SU-DHL-6 (cell line): ENCODE measurements at regions not wholly inside any gene's neighbourhood (a gene's known extent, or its start where the extent isn't known, plus 50 kb on each side); places are given as distances from the start of the nearest gene placed in this dataset.

Source experiments
- H2AFZ ChIP-seq: fragments of 200-600 bp; sonication (generic); 2 replicates; pipeline ENCODE4 v1.6.1; 2014; ENCODE audit warnings: low read depth, mild to moderate bottlenecking, moderate library complexity, mixed read lengths, antibody characterized with exemption, low read length; ENCODE audit not compliant: severe bottlenecking
- H3F3A ChIP-seq: fragments of 200-600 bp; shearing (Covaris generic); 2 replicates; pipeline ENCODE4 v1.6.0; 2016; ENCODE audit warnings: antibody characterized with exemption, mild to moderate bottlenecking; ENCODE audit not compliant: insufficient read depth
- H3K27ac ChIP-seq: fragments of 200-600 bp; sonication (generic); 2 replicates; pipeline ENCODE4 v1.5.1; 2016; ENCODE audit warnings: low read depth, mild to moderate bottlenecking, low read length, moderate library complexity, mixed read lengths
- H3K27me3 ChIP-seq: fragments of 200-600 bp; sonication (generic), shearing (Covaris generic); 2 replicates; pipeline ENCODE4 v1.6.0; 2014; ENCODE audit warnings: mild to moderate bottlenecking, low read length
- H3K36me3 ChIP-seq: fragments of 200-600 bp; sonication (generic); 2 replicates; pipeline ENCODE4 v1.6.1; 2014; ENCODE audit warnings: mild to moderate bottlenecking, low read length, mixed read lengths
- H3K4me2 ChIP-seq: fragments of 300-600, 200-600 bp; shearing (Covaris generic), sonication (generic); 2 replicates; pipeline ENCODE4 v1.6.0; 2014; ENCODE audit warnings: low read length, low read depth, mild to moderate bottlenecking; ENCODE audit not compliant: poor library complexity, severe bottlenecking
- H3K4me3 ChIP-seq: fragments of 200-600 bp; sonication (generic); 2 replicates; pipeline ENCODE4 v1.5.1; 2014; ENCODE audit warnings: antibody characterized with exemption, low read length, mild to moderate bottlenecking, mixed read lengths; ENCODE audit not compliant: insufficient read depth, poor library complexity, severe bottlenecking
- H3K79me2 ChIP-seq: fragments of 200-600 bp; sonication (generic); 2 replicates; pipeline ENCODE4 v1.6.1; 2014; ENCODE audit warnings: mild to moderate bottlenecking, low read length, moderate library complexity; ENCODE audit not compliant: insufficient read depth
- H3K9ac ChIP-seq: fragments of 200-600 bp; sonication (generic); 2 replicates; pipeline ENCODE4 v1.7.0; 2014; ENCODE audit warnings: mild to moderate bottlenecking, low read length
- H3K9me2 ChIP-seq: fragments of 200-600 bp; sonication (generic); replicated peaks from 2 replicates; pipeline ENCODE4 v1.6.1; 2014; ENCODE audit warnings: low read length; ENCODE audit not compliant: insufficient read depth
- H3K9me3 ChIP-seq: fragments of 200-600 bp; sonication (generic); 2 replicates; pipeline ENCODE4 v1.6.1; 2014; ENCODE audit warnings: low read length, mixed read lengths; ENCODE audit not compliant: insufficient read depth
- H4K20me1 ChIP-seq: fragments of 200-600 bp; sonication (generic); 2 replicates; pipeline ENCODE4 v1.6.1; 2014; ENCODE audit warnings: low read depth, mild to moderate bottlenecking, antibody characterized with exemption, low read length, moderate library complexity, mixed read lengths
- EZH2phosphoT487 ChIP-seq: fragments of 200-600 bp; sonication (generic), shearing (Covaris generic); conservative IDR thresholded peaks from 2 replicates; pipeline ENCODE4 v1.6.1; 2018; ENCODE audit warnings: mild to moderate bottlenecking, antibody characterized with exemption, low read length, moderate library complexity, mixed read lengths
- TF ChIP-seq, protein P1 (sequence below): fragments of 200-600 bp; sonication (generic); IDR thresholded peaks from one replicate; pipeline ENCODE4 v1.5.1; 2017; ENCODE audit warnings: antibody characterized with exemption, mild to moderate bottlenecking, low read length, moderate library complexity; ENCODE audit not compliant: insufficient read depth, poor library complexity, severe bottlenecking

- H3K4me3 ChIP-seq = no peak overlapping the region
- no peaks in the 10 kb centered on the region for H4K20me1 ChIP-seq
- no peaks in the 10 kb centered on the region for H3K27me3 ChIP-seq
- no peaks in the 10 kb centered on the region for H3K79me2 ChIP-seq
- H3F3A ChIP-seq = no peaks in the 10 kb centered on the region
- H2AFZ ChIP-seq = no peak overlapping the region
- H3K9me2 ChIP-seq = no peaks in the 10 kb centered on the region
- no peaks in the 10 kb centered on the region for H3K9me3 ChIP-seq
- H3K4me2 ChIP-seq = no peak overlapping the region
- TF ChIP-seq, protein P1, sequence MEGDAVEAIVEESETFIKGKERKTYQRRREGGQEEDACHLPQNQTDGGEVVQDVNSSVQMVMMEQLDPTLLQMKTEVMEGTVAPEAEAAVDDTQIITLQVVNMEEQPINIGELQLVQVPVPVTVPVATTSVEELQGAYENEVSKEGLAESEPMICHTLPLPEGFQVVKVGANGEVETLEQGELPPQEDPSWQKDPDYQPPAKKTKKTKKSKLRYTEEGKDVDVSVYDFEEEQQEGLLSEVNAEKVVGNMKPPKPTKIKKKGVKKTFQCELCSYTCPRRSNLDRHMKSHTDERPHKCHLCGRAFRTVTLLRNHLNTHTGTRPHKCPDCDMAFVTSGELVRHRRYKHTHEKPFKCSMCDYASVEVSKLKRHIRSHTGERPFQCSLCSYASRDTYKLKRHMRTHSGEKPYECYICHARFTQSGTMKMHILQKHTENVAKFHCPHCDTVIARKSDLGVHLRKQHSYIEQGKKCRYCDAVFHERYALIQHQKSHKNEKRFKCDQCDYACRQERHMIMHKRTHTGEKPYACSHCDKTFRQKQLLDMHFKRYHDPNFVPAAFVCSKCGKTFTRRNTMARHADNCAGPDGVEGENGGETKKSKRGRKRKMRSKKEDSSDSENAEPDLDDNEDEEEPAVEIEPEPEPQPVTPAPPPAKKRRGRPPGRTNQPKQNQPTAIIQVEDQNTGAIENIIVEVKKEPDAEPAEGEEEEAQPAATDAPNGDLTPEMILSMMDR = no peak
- TF ChIP-seq EZH2phosphoT487 = no peak
- no peak overlapping the region for H3K27ac ChIP-seq
- no peaks in the 10 kb centered on the region for H3K36me3 ChIP-seq
- no peak overlapping the region for H3K9ac ChIP-seq
Observed at GRCh38 chr4:57312296-57312695, 202.1 kb upstream of the IGFBP7 start.

- no peaks in the 10 kb centered on the region for H3K27me3 ChIP-seq
- H3K79me2 ChIP-seq = no peaks in the 10 kb centered on the region
Observed at GRCh38 chr4:57309658-57310057, 199.5 kb upstream of the IGFBP7 start.

GRCh38 chr4:57308301-57308700 lies 198.1 kb upstream of the IGFBP7 start:
- Histone ChIP-seq H2AFZ (no peak overlapping the region), H3K79me2 (no peaks in the 10 kb centered on the region), H3K27ac (no peak overlapping the region), H3K9me2 (no peaks in the 10 kb centered on the region), H3K27me3 (no peaks in the 10 kb centered on the region), H3F3A (no peaks in the 10 kb centered on the region), H3K36me3 (no peaks in the 10 kb centered on the region), H3K9me3 (no peaks in the 10 kb centered on the region), H3K4me3 (no peak overlapping the region), H3K9ac (no peak overlapping the region), H4K20me1 (no peaks in the 10 kb centered on the region), H3K4me2 (no peak overlapping the region)
- no peak for TF ChIP-seq EZH2phosphoT487
- TF ChIP-seq, protein P1 = no peak

More at GRCh38 chr4:57309658-57310057, 199.5 kb upstream of the IGFBP7 start:
- Histone ChIP-seq H3K4me3 (no peak overlapping the region), H3K36me3 (no peaks in the 10 kb centered on the region), H4K20me1 (no peaks in the 10 kb centered on the region), H3K4me2 (no peak overlapping the region), H3F3A (no peaks in the 10 kb centered on the region), H2AFZ (no peak overlapping the region), H3K9me3 (no peaks in the 10 kb centered on the region), H3K9ac (no peak overlapping the region), H3K9me2 (no peaks in the 10 kb centered on the region), H3K27ac (no peak overlapping the region)
- TF ChIP-seq EZH2phosphoT487 = no peak
- TF ChIP-seq, protein P1 = no peak
